DND-41 (cell line): ENCODE measurements at regions not wholly inside any gene's neighbourhood (a gene's known extent, or its start where the extent isn't known, plus 50 kb on each side); places are given as distances from the start of the nearest gene placed in this dataset.

Experiments used
- ATAC-seq: fragments of 200-7000 bp; cut with Tn5 transposase; 3 replicates; pipeline ENCODE4 v1.9.1; 2021; ENCODE audit warnings: low read depth; ENCODE audit not compliant: insufficient read depth
- DNase-seq: peaks from one replicate; pipeline ENCODE4 v3.0.0-alpha.2; 2020
- H2AFZ ChIP-seq: 2 replicates; pipeline ENCODE4 v1.6.0; 2012; ENCODE audit warnings: low read depth, low read length
- H3K27ac ChIP-seq: 2 replicates; pipeline ENCODE4 v1.5.1; 2012; ENCODE audit warnings: low read length, inconsistent platforms
- H3K27me3 ChIP-seq: fragments of 200-600 bp; sonication (generic); 2 replicates; pipeline ENCODE4 v1.6.0; 2012; ENCODE audit warnings: low read length, mild to moderate bottlenecking, inconsistent platforms; ENCODE audit not compliant: insufficient read depth, poor library complexity
- H3K36me3 ChIP-seq: 2 replicates; pipeline ENCODE4 v1.5.1; 2012; ENCODE audit warnings: low read length, inconsistent platforms; ENCODE audit not compliant: insufficient read depth
- H3K4me1 ChIP-seq: 2 replicates; pipeline ENCODE4 v1.5.1; 2012; ENCODE audit warnings: mild to moderate bottlenecking, low read length; ENCODE audit not compliant: insufficient read depth
- H3K4me2 ChIP-seq: 2 replicates; pipeline ENCODE4 v1.6.0; 2012; ENCODE audit warnings: mild to moderate bottlenecking, moderate library complexity, low read length, inconsistent platforms; ENCODE audit not compliant: insufficient read depth
- H3K4me3 ChIP-seq, 2 experiments: fragments of 200-600 bp in 1 of 2; shearing (Covaris generic) in 1 of 2; 2 replicates each; pipeline ENCODE4 v1.5.1; 2012 to 2016; ENCODE audit warnings: inconsistent platforms in 2 of 2, low read length in 2 of 2, mild to moderate bottlenecking in 2 of 2, low read depth in 1 of 2, moderate library complexity in 1 of 2
- H3K79me2 ChIP-seq: 2 replicates; pipeline ENCODE4 v1.6.0; 2012; ENCODE audit warnings: low read length, inconsistent platforms; ENCODE audit not compliant: insufficient read depth
- H3K9ac ChIP-seq: 2 replicates; pipeline ENCODE4 v1.6.0; 2012; ENCODE audit warnings: low read depth, mild to moderate bottlenecking, inconsistent platforms, low read length, moderate library complexity
- H3K9me3 ChIP-seq: 2 replicates; pipeline ENCODE4 v1.5.1; 2012; ENCODE audit warnings: low read length, moderate library complexity, mild to moderate bottlenecking, inconsistent platforms; ENCODE audit not compliant: insufficient read depth, severe bottlenecking
- H4K20me1 ChIP-seq: 2 replicates; pipeline ENCODE4 v1.6.0; 2012; ENCODE audit warnings: low read length; ENCODE audit not compliant: insufficient read depth
- CTCF ChIP-seq: IDR thresholded peaks from 2 replicates; pipeline ENCODE4 v1.5.1; 2012; ENCODE audit warnings: borderline replicate concordance, low read length, moderate library complexity, mild to moderate bottlenecking; ENCODE audit not compliant: poor library complexity, severe bottlenecking; ENCODE audit errors: extremely low read depth
- EZH2 ChIP-seq: IDR thresholded peaks from 3 replicates; pipeline ENCODE4 v1.6.1; 2012; ENCODE audit warnings: borderline replicate concordance, low read depth, mild to moderate bottlenecking, moderate library complexity, low read length, inconsistent platforms; ENCODE audit not compliant: severe bottlenecking

DNA sequence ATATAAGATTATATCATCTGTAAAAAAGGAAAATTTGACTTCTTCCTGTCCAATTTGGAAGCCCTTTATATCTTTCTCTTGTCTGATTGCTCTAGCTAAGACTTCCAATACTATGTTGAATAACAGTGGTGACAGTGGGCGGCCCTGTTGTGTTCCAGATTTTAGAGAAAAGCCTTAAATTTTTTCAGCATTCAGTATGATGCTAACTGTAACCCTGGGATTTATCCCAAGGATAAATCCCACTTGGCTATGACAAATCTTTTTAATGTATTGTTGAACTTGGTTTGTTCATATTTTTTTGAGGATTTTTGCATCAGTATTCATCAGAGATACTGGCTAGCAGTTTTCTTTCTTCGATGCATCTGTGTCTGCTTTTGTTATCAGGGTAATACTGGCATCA is 217.2 kb upstream of the ARSJ start:
- no peaks in the 10 kb centered on the region for H4K20me1 ChIP-seq
- H3K27ac ChIP-seq = no peak overlapping the region
- no peaks in the 10 kb centered on the region for H3K79me2 ChIP-seq
- H3K9me3 ChIP-seq = no peaks in the 10 kb centered on the region
- no peak overlapping the region for H3K4me2 ChIP-seq
- no peak for TF ChIP-seq CTCF
- no peak for TF ChIP-seq EZH2
- H3K27me3 ChIP-seq = no peaks in the 10 kb centered on the region
- no peak overlapping the region for H2AFZ ChIP-seq
- no peak for DNase-seq
- H3K4me3 ChIP-seq = no peak overlapping the region
- H3K36me3 ChIP-seq = no peaks in the 10 kb centered on the region
- no peaks in the 10 kb centered on the region for H3K4me1 ChIP-seq
- no peak overlapping the region for H3K9ac ChIP-seq
- no peak for ATAC-seq

DNA sequence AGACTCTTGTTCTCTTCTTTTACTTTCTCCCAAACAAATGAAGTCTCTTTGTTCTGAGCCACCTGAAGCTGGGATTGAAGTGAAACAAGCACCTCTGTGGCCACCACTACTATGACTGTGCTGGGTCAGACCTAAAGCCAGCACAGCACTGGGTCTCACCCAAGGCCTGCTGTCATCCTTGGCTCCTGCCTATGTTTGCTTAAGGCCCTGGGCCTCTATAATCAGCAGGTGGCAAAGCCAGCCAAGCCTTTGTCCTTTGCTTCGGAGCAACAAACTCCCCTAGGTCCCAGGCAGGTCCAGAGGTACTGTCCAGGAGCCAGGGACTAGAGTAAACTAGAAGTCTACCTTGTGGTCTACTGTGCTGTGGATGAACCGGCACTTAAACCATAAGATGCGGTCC is 220.6 kb upstream of the ARSJ start:
- DNase-seq (no peak), ATAC-seq (no peak)
- Histone ChIP-seq H3K9ac (no peak overlapping the region), H2AFZ (no peak overlapping the region), H3K9me3 (no peaks in the 10 kb centered on the region), H3K4me1 (no peaks in the 10 kb centered on the region), H3K4me3 (no peak overlapping the region), H3K27ac (no peak overlapping the region), H3K36me3 (no peaks in the 10 kb centered on the region), H3K27me3 (no peaks in the 10 kb centered on the region), H4K20me1 (no peaks in the 10 kb centered on the region), H3K4me2 (no peak overlapping the region), H3K79me2 (no peaks in the 10 kb centered on the region)
- TF ChIP-seq CTCF = no peak
- TF ChIP-seq EZH2 = no peak

DNA sequence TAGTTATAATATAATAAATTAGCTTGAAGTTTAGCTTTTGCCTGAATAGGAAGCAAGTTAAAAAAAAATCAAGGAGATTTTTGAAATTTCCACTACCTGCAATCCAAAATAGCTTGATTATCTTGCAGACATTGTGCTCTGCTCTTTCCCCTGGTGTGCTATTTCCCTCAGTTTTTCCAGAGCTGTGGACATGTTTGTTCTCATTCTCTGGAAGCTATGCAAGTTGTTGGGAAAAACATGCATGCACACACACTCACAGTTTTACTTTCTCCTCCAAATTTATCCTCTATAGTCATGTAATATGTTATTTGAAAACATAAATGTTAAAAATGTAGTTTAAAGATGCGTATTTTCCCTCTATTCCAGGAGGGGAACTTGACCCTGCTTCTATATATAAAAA is 225.8 kb upstream of the ARSJ start:
- Histone ChIP-seq H3K4me1 (no peaks in the 10 kb centered on the region), H3K9ac (no peak overlapping the region), H3K9me3 (no peaks in the 10 kb centered on the region), H3K4me2 (no peak overlapping the region), H2AFZ (no peak overlapping the region), H4K20me1 (no peaks in the 10 kb centered on the region), H3K27ac (no peak overlapping the region), H3K4me3 (no peak overlapping the region), H3K79me2 (no peaks in the 10 kb centered on the region), H3K27me3 (no peaks in the 10 kb centered on the region), H3K36me3 (no peaks in the 10 kb centered on the region)
- DNase-seq (no peak), ATAC-seq (no peak)
- no peak for TF ChIP-seq EZH2
- no peak for TF ChIP-seq CTCF

GRCh38 chr4:114208574-114209151 is 229.2 kb upstream of the ARSJ start:
- DNase-seq (no peak), ATAC-seq (no peak)
- Histone ChIP-seq H3K27ac (no peak overlapping the region), H3K36me3 (no peaks in the 10 kb centered on the region), H3K9me3 (no peaks in the 10 kb centered on the region), H3K4me3 (no peak overlapping the region), H3K4me1 (no peaks in the 10 kb centered on the region), H3K9ac (no peak overlapping the region), H3K27me3 (no peaks in the 10 kb centered on the region), H3K4me2 (no peak overlapping the region), H3K79me2 (no peaks in the 10 kb centered on the region), H4K20me1 (no peaks in the 10 kb centered on the region), H2AFZ (no peak overlapping the region)
- TF ChIP-seq CTCF (no peak), EZH2 (no peak)
